Left ventricle myocardium inferior (tissue), 1 donor: ENCODE measurements at regions not wholly inside any gene's neighbourhood (a gene's known extent, or its start where the extent isn't known, plus 50 kb on each side); places are given as distances from the start of the nearest gene placed in this dataset.

Experiments
- DNase-seq: peaks from one replicate; pipeline ENCODE4 v3.0.0-alpha.2; 2020
- H3K27ac ChIP-seq: fragments of 200-600 bp; replicated peaks from 2 replicates; pipeline ENCODE4 v1.8.0; 2021
- H3K27me3 ChIP-seq: fragments of 200-600 bp; 2 replicates; pipeline ENCODE4 v1.8.0; 2021; ENCODE audit warnings: low read depth
- H3K36me3 ChIP-seq: fragments of 200-600 bp; 2 replicates; pipeline ENCODE4 v1.8.0; 2021
- H3K4me1 ChIP-seq: fragments of 200-600 bp; 2 replicates; pipeline ENCODE4 v1.8.0; 2021
- H3K4me3 ChIP-seq: fragments of 200-600 bp; 2 replicates; pipeline ENCODE4 v1.8.0; 2021; ENCODE audit warnings: mild to moderate bottlenecking, moderate library complexity
- H3K9me3 ChIP-seq: fragments of 200-600 bp; replicated peaks from 2 replicates; pipeline ENCODE4 v1.8.0; 2021
- CTCF ChIP-seq: fragments of 200-600 bp; IDR thresholded peaks from 2 replicates; pipeline ENCODE4 v1.8.0; 2021; ENCODE audit warnings: antibody characterized with exemption, mild to moderate bottlenecking, borderline replicate concordance
- intact Hi-C: fragments of 100-400 bp; cut with micrococcal nuclease; formaldehyde crosslinking; loops from one replicate; pipeline ENCODE4 v1.11.0; 2022
- donor health status: DM: no; HTN: yes; CAD: no; lungs with severe emphysema.

- H3K27me3 ChIP-seq, result no peaks in the 10 kb centered on the region
- peaks cover 11% of the 10 kb centered on the region for H3K9me3 ChIP-seq
- TF ChIP-seq CTCF, result no peak
- H3K4me3 ChIP-seq, result no peak overlapping the region
- DNase-seq, result no peak
- intact Hi-C loops, result no loop called here
- no peaks in the 10 kb centered on the region for H3K36me3 ChIP-seq
- no peak overlapping the region for H3K27ac ChIP-seq
- H3K4me1 ChIP-seq, result no peaks in the 10 kb centered on the region
These were observed 354.9 kb downstream of the CD109 start for GRCh38 chr6:74050921-74051320.

- TF ChIP-seq CTCF, result no peak
- Histone ChIP-seq H3K27me3 (no peaks in the 10 kb centered on the region), H3K4me1 (no peaks in the 10 kb centered on the region), H3K4me3 (no peak overlapping the region), H3K27ac (no peak overlapping the region), H3K36me3 (no peaks in the 10 kb centered on the region), H3K9me3 (peaks cover 11% of the 10 kb centered on the region)
- intact Hi-C loops, result no loop called here
- DNase-seq, result no peak
These were observed 352.4 kb downstream of the CD109 start for GRCh38 chr6:74048387-74048786.

GRCh38 chr6:74044417-74045096, 348.6 kb downstream of the CD109 start:
- Histone ChIP-seq H3K4me1 (no peaks in the 10 kb centered on the region), H3K9me3 (peaks cover 17% of the 10 kb centered on the region), H3K4me3 (no peak overlapping the region), H3K27me3 (no peaks in the 10 kb centered on the region), H3K36me3 (no peaks in the 10 kb centered on the region), H3K27ac (peak overlapping the region; percentile 50)
- no peak for DNase-seq
- no peak for TF ChIP-seq CTCF
- intact Hi-C loops, result no loop called here

- TF ChIP-seq CTCF, result no peak
- Histone ChIP-seq H3K9me3 (peaks cover 16% of the 10 kb centered on the region), H3K36me3 (no peaks in the 10 kb centered on the region), H3K4me1 (no peaks in the 10 kb centered on the region), H3K27ac (no peak overlapping the region), H3K27me3 (no peaks in the 10 kb centered on the region), H3K4me3 (no peak overlapping the region)
- intact Hi-C loops, result no loop called here
- DNase-seq, result no peak
These were observed 345.4 kb downstream of the CD109 start for GRCh38 chr6:74041420-74041819.

GRCh38 chr6:74018825-74019224, 322.8 kb downstream of the CD109 start:
- peaks cover 24% of the 10 kb centered on the region for H3K9me3 ChIP-seq
- H3K36me3 ChIP-seq, result no peaks in the 10 kb centered on the region
- intact Hi-C loops, result no loop called here
- DNase-seq, result no peak
- no peak overlapping the region for H3K27ac ChIP-seq
- H3K27me3 ChIP-seq, result no peaks in the 10 kb centered on the region
- H3K4me1 ChIP-seq, result no peaks in the 10 kb centered on the region
- H3K4me3 ChIP-seq, result no peak overlapping the region
- TF ChIP-seq CTCF, result no peak
